ENCODE measurements at regions not wholly inside any gene's neighbourhood (a gene's known extent, or its start where the extent isn't known, plus 50 kb on each side); places are given as distances from the start of the nearest gene placed in this dataset.
"Not testable (repeated sequence)": the region's sequence is repeated elsewhere in the genome, so short reads cannot be mapped to it uniquely, and the experiment has no call there.

DNA sequence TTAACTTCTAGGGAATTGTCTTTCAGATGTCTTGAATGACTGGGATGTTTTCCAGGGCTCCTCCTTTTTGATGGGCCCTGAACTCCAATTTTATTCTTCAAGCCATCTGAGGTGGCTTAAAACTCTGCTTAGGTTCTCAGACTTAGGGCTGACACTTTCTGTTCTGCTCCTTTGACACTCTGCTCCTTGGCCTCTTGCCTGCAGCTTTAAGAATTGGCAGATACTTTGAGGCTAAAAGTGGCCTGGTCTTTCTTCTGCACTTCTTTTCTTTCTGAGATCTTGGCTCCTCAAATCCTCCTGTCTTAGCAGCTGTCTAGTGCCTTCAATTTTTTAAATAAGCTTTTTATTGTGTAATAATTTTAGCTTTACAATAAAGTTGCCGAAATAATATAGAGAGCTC lies 294.6 kb downstream of the RPS6KC1 start:
- POLR2A ChIA-PET, result no interaction called here
- CTCF ChIA-PET, result no interaction called here
- DNase-seq (ENCODE audit: extremely low spot score), result no peak
- TF ChIP-seq ARNT (IDR thresholded peaks at IDR 0.05) (no peak), FOXM1 (IDR thresholded peaks at IDR 0.05; ENCODE audit: borderline replicate concordance) (no peak), TARDBP (IDR thresholded peaks at IDR 0.05) (no peak), HDGF (IDR thresholded peaks at IDR 0.05; ENCODE audit: borderline replicate concordance) (no peak), FOXK2 (IDR thresholded peaks at IDR 0.05) (no peak), NFRKB (IDR thresholded peaks at IDR 0.05) (no peak), FOXA1 (IDR thresholded peaks at IDR 0.05) (no peak), ELF4 (IDR thresholded peaks at IDR 0.05) (no peak), BHLHE40 (IDR thresholded peaks at IDR 0.05; ENCODE audit: borderline replicate concordance) (no peak), LEF1 (IDR thresholded peaks at IDR 0.05; ENCODE audit: borderline replicate concordance) (no peak), L3MBTL2 (conservative IDR thresholded peaks at IDR 0.05) (no peak), SP1 (IDR thresholded peaks at IDR 0.05) (no peak), CTBP1 (IDR thresholded peaks at IDR 0.05; ENCODE audit: borderline replicate concordance) (no peak)

DNA sequence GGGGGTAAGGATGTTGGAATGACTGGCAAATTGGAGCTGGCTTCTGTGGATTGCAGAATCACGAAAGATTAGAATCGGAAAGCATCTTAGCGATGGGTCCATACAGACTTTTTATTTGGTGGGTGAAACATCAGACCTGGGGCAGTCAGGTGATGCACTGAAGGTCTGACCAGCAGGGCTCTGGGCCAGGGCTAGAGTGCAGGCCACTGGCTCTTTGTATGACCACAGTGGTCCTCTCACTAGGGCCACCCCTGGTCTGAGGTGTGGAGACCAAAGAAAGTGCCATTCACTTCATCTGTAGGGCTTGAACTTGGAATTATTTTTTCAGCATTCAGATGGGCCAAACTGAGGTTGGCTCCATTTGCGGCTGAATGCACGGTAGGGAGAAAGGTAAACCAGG lies 306.4 kb downstream of the RPS6KC1 start:
- DNase-seq (ENCODE audit: extremely low spot score), result no peak
- ChIA-PET POLR2A (no interaction called here), CTCF (no interaction called here)
- TF ChIP-seq BHLHE40 (IDR thresholded peaks at IDR 0.05; ENCODE audit: borderline replicate concordance), result no peak
- TF ChIP-seq TARDBP (IDR thresholded peaks at IDR 0.05), result no peak
- no peak for TF ChIP-seq HDGF (IDR thresholded peaks at IDR 0.05; ENCODE audit: borderline replicate concordance)
- no peak for TF ChIP-seq ARNT (IDR thresholded peaks at IDR 0.05)
- no peak for TF ChIP-seq NFRKB (IDR thresholded peaks at IDR 0.05)
- no peak for TF ChIP-seq FOXA1 (IDR thresholded peaks at IDR 0.05)
- no peak for TF ChIP-seq SP1 (IDR thresholded peaks at IDR 0.05)
- TF ChIP-seq FOXK2 (IDR thresholded peaks at IDR 0.05), result no peak
- TF ChIP-seq, protein P1, sequence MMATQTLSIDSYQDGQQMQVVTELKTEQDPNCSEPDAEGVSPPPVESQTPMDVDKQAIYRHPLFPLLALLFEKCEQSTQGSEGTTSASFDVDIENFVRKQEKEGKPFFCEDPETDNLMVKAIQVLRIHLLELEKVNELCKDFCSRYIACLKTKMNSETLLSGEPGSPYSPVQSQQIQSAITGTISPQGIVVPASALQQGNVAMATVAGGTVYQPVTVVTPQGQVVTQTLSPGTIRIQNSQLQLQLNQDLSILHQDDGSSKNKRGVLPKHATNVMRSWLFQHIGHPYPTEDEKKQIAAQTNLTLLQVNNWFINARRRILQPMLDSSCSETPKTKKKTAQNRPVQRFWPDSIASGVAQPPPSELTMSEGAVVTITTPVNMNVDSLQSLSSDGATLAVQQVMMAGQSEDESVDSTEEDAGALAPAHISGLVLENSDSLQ (IDR thresholded peaks at IDR 0.05), result no peak
- no peak for TF ChIP-seq L3MBTL2 (conservative IDR thresholded peaks at IDR 0.05)
- no peak for TF ChIP-seq ZNF384 (IDR thresholded peaks at IDR 0.05)
- no peak for TF ChIP-seq CTBP1 (IDR thresholded peaks at IDR 0.05; ENCODE audit: borderline replicate concordance)

DNA sequence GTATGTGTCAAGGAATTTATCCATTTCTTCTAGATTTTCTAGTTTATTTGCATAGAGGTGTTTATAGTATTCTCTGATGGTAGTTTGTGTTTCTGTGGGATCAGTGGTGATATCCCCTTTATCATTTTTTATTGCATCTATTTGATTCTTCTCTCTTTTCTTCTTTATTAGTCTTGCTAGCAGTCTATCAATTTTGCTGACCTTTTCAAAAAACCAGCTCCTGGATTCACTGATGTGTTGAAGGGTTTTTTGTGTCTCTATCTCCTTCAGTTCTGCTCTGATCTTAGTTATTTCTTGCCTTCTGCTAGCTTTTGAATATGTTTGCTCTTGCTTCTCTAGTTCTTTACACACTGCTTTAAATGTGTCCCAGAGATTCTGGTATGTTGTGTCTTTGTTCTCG lies 307.3 kb downstream of the RPS6KC1 start:
- CTCF ChIA-PET, result not testable (repeated sequence)

DNA sequence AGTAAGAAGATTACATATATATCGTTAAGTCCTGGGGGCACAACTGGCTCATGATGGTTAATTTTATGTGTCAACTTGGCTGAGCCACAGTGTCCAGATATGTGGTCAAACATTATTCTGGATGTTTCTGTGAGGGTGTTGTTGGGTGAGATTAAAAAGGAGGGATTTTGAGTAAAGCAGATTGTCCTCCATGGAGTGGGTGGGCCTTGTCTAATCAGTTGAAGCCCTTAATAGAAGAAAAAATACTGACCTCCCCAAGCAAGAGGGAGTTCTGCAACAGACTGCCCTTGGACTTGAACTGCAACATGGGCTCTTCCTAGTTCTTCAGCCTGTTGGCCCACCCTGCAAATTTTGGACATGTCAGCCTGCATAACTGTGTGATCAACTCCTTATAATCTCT lies 311.6 kb downstream of the RPS6KC1 start:
- DNase-seq (ENCODE audit: extremely low spot score), result no peak
- TF ChIP-seq, protein P1 (IDR thresholded peaks at IDR 0.05), result no peak
- TF ChIP-seq L3MBTL2 (conservative IDR thresholded peaks at IDR 0.05), result no peak
- no peak for TF ChIP-seq TARDBP (IDR thresholded peaks at IDR 0.05)
- TF ChIP-seq ELF4 (IDR thresholded peaks at IDR 0.05), result no peak
- TF ChIP-seq SUZ12 (IDR thresholded peaks at IDR 0.05), result no peak
- no peak for TF ChIP-seq CTBP1 (IDR thresholded peaks at IDR 0.05; ENCODE audit: borderline replicate concordance)
- TF ChIP-seq FOXA1 (IDR thresholded peaks at IDR 0.05), result no peak
- no peak for TF ChIP-seq SP1 (IDR thresholded peaks at IDR 0.05)
- TF ChIP-seq HDGF (IDR thresholded peaks at IDR 0.05; ENCODE audit: borderline replicate concordance), result no peak
- TF ChIP-seq BHLHE40 (IDR thresholded peaks at IDR 0.05; ENCODE audit: borderline replicate concordance), result no peak
- no peak for TF ChIP-seq FOXM1 (IDR thresholded peaks at IDR 0.05; ENCODE audit: borderline replicate concordance)
- no peak for TF ChIP-seq FOXK2 (IDR thresholded peaks at IDR 0.05)
- TF ChIP-seq ZNF384 (IDR thresholded peaks at IDR 0.05), result no peak
- ChIA-PET POLR2A (no interaction called here), CTCF (no interaction called here)

More for the DNA sequence above, 307.3 kb downstream of the RPS6KC1 start:
- DNase-seq (ENCODE audit: extremely low spot score); POLR2A ChIA-PET: not testable (repeated sequence)

DNA sequence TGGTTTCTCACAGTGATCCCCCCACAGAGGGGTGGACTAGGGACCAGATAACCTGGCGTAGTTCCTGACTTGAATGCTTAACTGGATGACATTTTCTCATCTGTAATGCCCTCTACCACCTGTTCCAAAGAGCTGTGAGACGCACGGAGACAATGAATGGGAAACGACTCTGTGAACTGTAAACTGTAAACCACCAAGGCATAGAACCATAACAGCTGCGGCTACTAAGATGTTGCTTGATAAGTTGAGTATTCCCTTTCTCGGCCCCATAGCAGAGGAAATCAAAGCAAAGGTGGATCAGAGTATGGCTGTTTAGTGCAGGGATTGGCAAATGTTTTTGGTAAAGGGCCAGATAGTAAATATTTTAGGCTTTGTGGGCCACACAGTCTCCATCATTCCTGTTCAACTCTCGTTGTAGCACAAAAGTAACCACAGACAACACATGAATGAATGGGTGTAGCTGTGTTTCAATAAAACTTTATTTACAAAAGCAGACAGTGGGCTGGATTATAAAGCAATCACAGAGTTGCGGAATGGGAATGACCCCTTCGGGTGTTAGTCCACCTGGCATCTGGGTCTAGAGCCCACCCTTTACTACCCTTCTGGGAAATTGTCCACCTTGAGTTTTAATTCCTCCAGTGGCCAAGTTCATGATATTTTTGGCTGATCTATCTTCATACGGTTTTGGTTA lies 315.2 kb downstream of the RPS6KC1 start:
- POLR2A ChIA-PET, result no interaction called here
- no peak for DNase-seq (ENCODE audit: extremely low spot score)
- CTCF ChIA-PET, result no interaction called here
- TF ChIP-seq BHLHE40 (IDR thresholded peaks at IDR 0.05; ENCODE audit: borderline replicate concordance), result no peak
- no peak for TF ChIP-seq LEF1 (IDR thresholded peaks at IDR 0.05; ENCODE audit: borderline replicate concordance)
- TF ChIP-seq, protein P1 (IDR thresholded peaks at IDR 0.05), result no peak
- no peak for TF ChIP-seq TARDBP (IDR thresholded peaks at IDR 0.05)
- TF ChIP-seq L3MBTL2 (conservative IDR thresholded peaks at IDR 0.05), result no peak
- no peak for TF ChIP-seq FOXA1 (IDR thresholded peaks at IDR 0.05)
- TF ChIP-seq NFRKB (IDR thresholded peaks at IDR 0.05), result no peak
- TF ChIP-seq ARNT (IDR thresholded peaks at IDR 0.05), result no peak
- no peak for TF ChIP-seq ZNF384 (IDR thresholded peaks at IDR 0.05)
- no peak for TF ChIP-seq FOXM1 (IDR thresholded peaks at IDR 0.05; ENCODE audit: borderline replicate concordance)
- TF ChIP-seq ELF4 (IDR thresholded peaks at IDR 0.05), result no peak
- TF ChIP-seq HDGF (IDR thresholded peaks at IDR 0.05; ENCODE audit: borderline replicate concordance), result no peak
- no peak for TF ChIP-seq FOXK2 (IDR thresholded peaks at IDR 0.05)

DNA sequence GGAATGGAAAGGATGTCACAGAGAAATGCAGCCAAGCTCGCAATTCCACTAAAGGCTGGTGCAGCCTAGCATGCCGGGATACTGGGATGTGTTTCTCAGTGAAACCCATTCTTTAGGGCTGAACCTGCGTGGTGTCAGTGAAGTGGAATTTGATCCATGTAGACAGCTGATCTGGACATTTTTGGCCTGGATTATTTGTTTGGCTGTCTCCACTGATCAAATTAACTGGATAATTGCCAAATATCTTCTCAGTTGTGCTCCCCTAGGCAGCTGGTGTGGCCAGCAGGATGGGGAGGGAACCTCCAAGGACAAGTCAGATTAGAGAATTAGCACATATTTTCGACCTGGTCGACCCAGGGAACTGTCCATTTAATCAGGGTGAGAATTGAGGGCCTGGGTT lies 318.4 kb downstream of the RPS6KC1 start:
- ChIA-PET POLR2A (no interaction called here), CTCF (interaction anchor here (1.0 kb wide), 1 partner anchor 9 kb away, joined by 3 read pairs; no protein-coding TSS in a partner anchor)
- no peak for DNase-seq (ENCODE audit: extremely low spot score)
- TF ChIP-seq SP1 (IDR thresholded peaks at IDR 0.05), result no peak
- TF ChIP-seq FOXM1 (IDR thresholded peaks at IDR 0.05; ENCODE audit: borderline replicate concordance), result no peak
- no peak for TF ChIP-seq FOXA1 (IDR thresholded peaks at IDR 0.05)
- TF ChIP-seq SUZ12 (IDR thresholded peaks at IDR 0.05), result no peak
- no peak for TF ChIP-seq NFRKB (IDR thresholded peaks at IDR 0.05)
- TF ChIP-seq CTBP1 (IDR thresholded peaks at IDR 0.05; ENCODE audit: borderline replicate concordance), result no peak
- no peak for TF ChIP-seq ARNT (IDR thresholded peaks at IDR 0.05)
- no peak for TF ChIP-seq TARDBP (IDR thresholded peaks at IDR 0.05)
- TF ChIP-seq FOXK2 (IDR thresholded peaks at IDR 0.05), result no peak
- no peak for TF ChIP-seq ELF4 (IDR thresholded peaks at IDR 0.05)
- TF ChIP-seq L3MBTL2 (conservative IDR thresholded peaks at IDR 0.05), result no peak
- no peak for TF ChIP-seq BHLHE40 (IDR thresholded peaks at IDR 0.05; ENCODE audit: borderline replicate concordance)
- TF ChIP-seq HDGF (IDR thresholded peaks at IDR 0.05; ENCODE audit: borderline replicate concordance), result no peak
- no peak for TF ChIP-seq ZNF384 (IDR thresholded peaks at IDR 0.05)
- TF ChIP-seq, protein P1 (IDR thresholded peaks at IDR 0.05), result no peak
- no peak for TF ChIP-seq LEF1 (IDR thresholded peaks at IDR 0.05; ENCODE audit: borderline replicate concordance)
